Esophagus muscularis mucosa (tissue), 4 donors: ENCODE measurements at regions not wholly inside any gene's neighbourhood (a gene's known extent, or its start where the extent isn't known, plus 50 kb on each side); places are given as distances from the start of the nearest gene placed in this dataset.

Experiments used
- DNase-seq: peaks from one replicate; pipeline ENCODE4 v3.0.0-alpha.2; 2017; ENCODE audit errors: extremely low spot score
- H3K27ac ChIP-seq, 4 donors: fragments of 200-600 bp; sonication (generic); replicated peaks in 1 of 4; 1 replicate in 3 of 4; 2 replicates in 1 of 4; pipeline ENCODE4 v1.5.1; 2016 to 2019; ENCODE audit warnings: mild to moderate bottlenecking in 1 of 4
- H3K27me3 ChIP-seq, 4 donors: fragments of 200-600 bp; sonication (generic); one replicate each; pipeline versions ENCODE4 v1.5.1 to v1.6.0; 2016 to 2019
- H3K36me3 ChIP-seq, 4 donors: fragments of 200-600 bp; sonication (generic); one replicate each; pipeline ENCODE4 v1.5.1; 2016 to 2019
- H3K4me1 ChIP-seq, 4 donors: fragments of 200-600 bp; sonication (generic); one replicate each; pipeline ENCODE4 v1.5.1; 2016 to 2019
- H3K4me3 ChIP-seq, 4 donors: fragments of 200-600 bp; sonication (generic); 1 replicate in 2 of 4; 2 replicates in 2 of 4; pipeline ENCODE4 v1.5.1; 2016 to 2019; ENCODE audit warnings: mild to moderate bottlenecking in 4 of 4, moderate library complexity in 1 of 4
- H3K9me3 ChIP-seq, 4 donors: fragments of 200-600 bp; sonication (generic); 1 replicate in 3 of 4; 2 replicates in 1 of 4; pipeline ENCODE4 v1.5.1; 2016 to 2019
- CTCF ChIP-seq, 3 experiments: fragments of 200-600 bp in 2 of 3; fragments of 450-650 bp in 1 of 3; sonication (generic) in 2 of 3; IDR thresholded peaks; one replicate each; pipeline ENCODE4 v1.5.1; 2017 to 2019; ENCODE audit warnings: antibody characterized with exemption in 3 of 3, mild to moderate bottlenecking in 2 of 3, moderate library complexity in 1 of 3
- EP300 ChIP-seq: sonication (generic); formaldehyde crosslinking; IDR thresholded peaks from one replicate; pipeline ENCODE4 v1.6.1; 2017; ENCODE audit warnings: antibody characterized with exemption
- POLR2A ChIP-seq: fragments of 450-650 bp; IDR thresholded peaks from one replicate; pipeline ENCODE4 v1.6.1; 2017; ENCODE audit warnings: antibody characterized with exemption, moderate library complexity, mild to moderate bottlenecking, low read depth
- POLR2AphosphoS5 ChIP-seq, 2 donors: sonication (generic); formaldehyde crosslinking; IDR thresholded peaks; one replicate each; pipeline ENCODE4 v1.6.1; 2017; ENCODE audit warnings: antibody characterized with exemption in 2 of 2
- WGBS: methylation state at CpG from one replicate; pipeline ENCODE4 v1.1.5; 2018; 5-methylcytosine and 5-hydroxymethylcytosine counted together
- intact Hi-C: fragments of 100-400 bp; cut with DNase I; formaldehyde crosslinking; loops from one replicate; pipeline ENCODE4 v1.15.1; 2023

GRCh38 chr12:115820656-115821055 is 456.8 kb downstream of the MED13L start:
- peaks cover 0 to 27% (median 0%) of the 10 kb centered on the region in 4 donors for H3K27me3 ChIP-seq
- TF ChIP-seq CTCF (IDR thresholded peaks at IDR 0.05) (no peak), EP300 (no peak), POLR2AphosphoS5 (IDR thresholded peaks at IDR 0.05) (no peak), POLR2A (no peak)
- no peak overlapping the region for H3K4me3 ChIP-seq
- DNase-seq, result no peak
- no peaks in the 10 kb centered on the region for H3K4me1 ChIP-seq
- peaks cover 0 to 14% (median 8%) of the 10 kb centered on the region in 4 donors for H3K9me3 ChIP-seq
- H3K27ac ChIP-seq, result no peak overlapping the region
- 55% methylated on average over 3 of the region's 3 CpGs for WGBS
- intact Hi-C loops, result no loop called here
- no peaks in the 10 kb centered on the region for H3K36me3 ChIP-seq

GRCh38 chr12:115818973-115819372 is 458.5 kb downstream of the MED13L start:
- intact Hi-C loops, result no loop called here
- Histone ChIP-seq H3K36me3 (no peaks in the 10 kb centered on the region), H3K9me3 (no peaks in the 10 kb centered on the region), H3K27me3 (peaks cover 0 to 38% (median 0%) of the 10 kb centered on the region in 4 donors), H3K4me1 (no peaks in the 10 kb centered on the region), H3K27ac (no peak overlapping the region), H3K4me3 (no peak overlapping the region)
- WGBS, result 92% methylated on average over 5 of the region's 5 CpGs
- no peak for DNase-seq
- no peak for TF ChIP-seq POLR2A
- no peak for TF ChIP-seq EP300
- no peak for TF ChIP-seq CTCF (IDR thresholded peaks at IDR 0.05)
- no peak for TF ChIP-seq POLR2AphosphoS5 (IDR thresholded peaks at IDR 0.05)

GRCh38 chr12:115817389-115817788 is 460.1 kb downstream of the MED13L start:
- Histone ChIP-seq H3K36me3 (no peaks in the 10 kb centered on the region), H3K4me3 (no peak overlapping the region), H3K4me1 (no peaks in the 10 kb centered on the region), H3K9me3 (no peaks in the 10 kb centered on the region), H3K27ac (no peak overlapping the region), H3K27me3 (peaks cover 0 to 51% (median 0%) of the 10 kb centered on the region in 4 donors)
- no peak for DNase-seq
- 39% methylated on average over 9 of the region's 9 CpGs for WGBS
- intact Hi-C loops, result no loop called here
- TF ChIP-seq POLR2A, result no peak
- no peak for TF ChIP-seq CTCF (IDR thresholded peaks at IDR 0.05)
- TF ChIP-seq EP300, result no peak
- no peak for TF ChIP-seq POLR2AphosphoS5 (IDR thresholded peaks at IDR 0.05)

GRCh38 chr12:115815924-115816323 is 461.6 kb downstream of the MED13L start:
- Histone ChIP-seq H3K27me3 (peaks cover 0 to 58% (median 0%) of the 10 kb centered on the region in 4 donors), H3K36me3 (no peaks in the 10 kb centered on the region), H3K27ac (no peak overlapping the region), H3K4me3 (no peak overlapping the region), H3K4me1 (no peaks in the 10 kb centered on the region), H3K9me3 (peaks cover 0 to 11% (median 7%) of the 10 kb centered on the region in 4 donors)
- DNase-seq, result no peak
- 88% methylated on average over 7 of the region's 7 CpGs for WGBS
- TF ChIP-seq POLR2AphosphoS5 (IDR thresholded peaks at IDR 0.05), result no peak
- no peak for TF ChIP-seq POLR2A
- no peak for TF ChIP-seq CTCF (IDR thresholded peaks at IDR 0.05)
- no peak for TF ChIP-seq EP300
- intact Hi-C loops, result no loop called here

- TF ChIP-seq EP300, result no peak
- no peak for TF ChIP-seq POLR2A
- TF ChIP-seq CTCF (IDR thresholded peaks at IDR 0.05), result no peak
- TF ChIP-seq POLR2AphosphoS5 (IDR thresholded peaks at IDR 0.05), result no peak
- no peak for DNase-seq
- Histone ChIP-seq H3K4me1 (no peaks in the 10 kb centered on the region), H3K36me3 (no peaks in the 10 kb centered on the region), H3K9me3 (peaks cover 0 to 11% (median 7%) of the 10 kb centered on the region in 4 donors), H3K4me3 (no peak overlapping the region), H3K27me3 (peaks cover 0 to 44% (median 0%) of the 10 kb centered on the region in 4 donors), H3K27ac (no peak overlapping the region)
- intact Hi-C loops, result no loop called here
- 81% methylated on average over 2 of the region's 2 CpGs for WGBS
These were observed 464.2 kb downstream of the MED13L start for GRCh38 chr12:115813256-115813655.
